ENCODE measurements at regions not wholly inside any gene's neighbourhood (a gene's known extent, or its start where the extent isn't known, plus 50 kb on each side); places are given as distances from the start of the nearest gene placed in this dataset.

DNA sequence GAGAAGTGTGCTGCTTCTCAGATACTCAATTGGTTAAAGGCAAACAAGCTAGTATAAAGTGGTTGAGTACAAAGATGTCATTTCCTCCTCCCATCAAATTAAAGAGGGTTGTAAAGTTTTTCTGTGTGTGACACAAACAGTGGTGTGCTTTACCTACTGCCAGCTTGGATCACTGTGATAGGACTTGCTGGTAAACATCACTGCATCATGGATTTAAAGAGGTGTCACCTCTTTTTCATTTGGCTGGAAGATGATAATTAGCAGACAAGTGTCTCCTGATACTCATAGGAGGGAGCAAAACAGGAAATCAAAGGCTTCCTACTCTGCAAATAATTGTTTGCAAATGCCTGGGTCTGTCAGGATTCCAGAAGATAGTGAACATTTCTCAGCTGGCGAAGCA lies 200.5 kb downstream of the MDFIC start:
- TF ChIP-seq CTCF (IDR thresholded peaks at IDR 0.05) (no peak), POLR2A (IDR thresholded peaks at IDR 0.05) (no peak)
